Peyer's patch (tissue), 4 donors: ENCODE measurements at regions not wholly inside any gene's neighbourhood (a gene's known extent, or its start where the extent isn't known, plus 50 kb on each side); places are given as distances from the start of the nearest gene placed in this dataset.

ENCODE experiments used
- CTCF ChIP-seq, 6 experiments: fragments of 450-650 bp in 4 of 6; fragments of 200-600 bp in 2 of 6; sonication (generic) in 1 of 6; IDR thresholded peaks; one replicate each; pipeline ENCODE4 v1.5.1; 2017 to 2019; ENCODE audit warnings: antibody characterized with exemption in 6 of 6, mild to moderate bottlenecking in 3 of 6, moderate library complexity in 1 of 6
- POLR2A ChIP-seq, 2 donors: fragments of 450-650 bp; IDR thresholded peaks; one replicate each; pipeline ENCODE4 v1.5.1; 2017; ENCODE audit warnings: antibody characterized with exemption in 2 of 2, mild to moderate bottlenecking in 2 of 2, moderate library complexity in 2 of 2

- TF ChIP-seq CTCF (IDR thresholded peaks at IDR 0.05): no peak
- no peak for TF ChIP-seq POLR2A (IDR thresholded peaks at IDR 0.05)
Measured at GRCh38 chr3:101134331-101134730, 141.1 kb upstream of the ABI3BP start.
